ENCODE measurements at regions not wholly inside any gene's neighbourhood (a gene's known extent, or its start where the extent isn't known, plus 50 kb on each side); places are given as distances from the start of the nearest gene placed in this dataset.

GRCh38 chr17:77312061-77312701 lies 171.4 kb downstream of the SEC14L1 start:
- Histone ChIP-seq H3K4me3 (ENCODE audit: low read length in 2 of 2) (no peak overlapping the region), H3K27ac (ENCODE audit: low read length) (no peak overlapping the region), H3K36me3 (ENCODE audit: control insufficient read depth in 2 of 2, insufficient read depth in 2 of 2, low read length in 2 of 2) (no peaks in the 10 kb centered on the region), H3K9me3 (ENCODE audit: control insufficient read depth in 2 of 2, low read length in 2 of 2) (no peaks in the 10 kb centered on the region), H3K4me1 (ENCODE audit: control insufficient read depth, insufficient read depth, low read length) (peaks cover 36% of the 10 kb centered on the region), H3K9ac (ENCODE audit: low read length in 2 of 2) (no peak overlapping the region), H3K27me3 (ENCODE audit: control insufficient read depth in 1 of 2, insufficient read depth in 2 of 2, low read length in 2 of 2) (no peaks in the 10 kb centered on the region)

DNA sequence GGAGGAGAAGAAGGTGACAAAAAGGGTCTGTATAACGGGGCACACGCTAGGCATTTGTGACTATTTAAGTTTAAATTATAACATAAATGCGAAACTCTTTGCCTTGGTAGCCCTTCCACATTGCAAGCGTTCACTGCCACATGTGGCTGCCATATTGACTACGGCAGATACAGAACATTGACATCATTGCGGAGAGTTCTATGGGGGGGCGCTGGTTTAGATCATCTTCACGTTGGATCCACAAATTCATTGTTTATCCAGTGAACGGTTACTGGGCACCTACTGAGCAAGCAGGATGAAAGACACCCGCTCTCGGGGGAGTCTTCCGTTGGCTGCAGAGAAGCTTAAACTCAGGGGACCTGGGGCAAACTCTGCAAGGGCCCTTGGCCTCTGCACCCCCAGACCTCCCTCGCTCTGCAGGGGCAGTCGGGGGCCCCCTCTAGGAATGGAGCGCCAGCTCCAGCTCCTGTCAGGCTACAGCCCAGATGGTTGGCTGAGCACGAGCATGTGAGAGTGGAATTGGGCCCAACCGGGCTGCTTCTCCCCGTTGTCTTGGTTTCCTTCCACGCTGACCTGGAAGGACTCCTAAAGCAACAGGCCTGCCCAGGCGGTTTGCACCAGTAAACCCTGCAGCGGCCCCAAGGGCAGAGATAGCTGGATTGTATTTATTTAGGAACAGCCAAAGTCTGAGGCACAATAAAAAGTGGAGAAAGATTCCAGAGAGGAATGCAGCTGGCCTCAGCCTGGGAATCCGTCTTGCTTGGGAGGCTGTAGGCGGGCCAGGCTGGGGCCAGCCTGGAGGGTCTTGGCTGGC lies 172.2 kb downstream of the SEC14L1 start:
- Histone ChIP-seq H3K27me3 (ENCODE audit: control insufficient read depth in 1 of 2, insufficient read depth in 2 of 2, low read length in 2 of 2) (no peaks in the 10 kb centered on the region), H3K4me1 (ENCODE audit: control insufficient read depth, insufficient read depth, low read length) (peaks cover 37% of the 10 kb centered on the region), H3K9ac (ENCODE audit: low read length in 2 of 2) (no peak overlapping the region), H3K9me3 (ENCODE audit: control insufficient read depth in 2 of 2, low read length in 2 of 2) (no peaks in the 10 kb centered on the region), H3K27ac (ENCODE audit: low read length) (peak overlapping the region; percentile 41), H3K36me3 (ENCODE audit: control insufficient read depth in 2 of 2, insufficient read depth in 2 of 2, low read length in 2 of 2) (no peaks in the 10 kb centered on the region), H3K4me3 (ENCODE audit: low read length in 2 of 2) (peak overlapping the region in 1 of 2 donors; percentile 22)

DNA sequence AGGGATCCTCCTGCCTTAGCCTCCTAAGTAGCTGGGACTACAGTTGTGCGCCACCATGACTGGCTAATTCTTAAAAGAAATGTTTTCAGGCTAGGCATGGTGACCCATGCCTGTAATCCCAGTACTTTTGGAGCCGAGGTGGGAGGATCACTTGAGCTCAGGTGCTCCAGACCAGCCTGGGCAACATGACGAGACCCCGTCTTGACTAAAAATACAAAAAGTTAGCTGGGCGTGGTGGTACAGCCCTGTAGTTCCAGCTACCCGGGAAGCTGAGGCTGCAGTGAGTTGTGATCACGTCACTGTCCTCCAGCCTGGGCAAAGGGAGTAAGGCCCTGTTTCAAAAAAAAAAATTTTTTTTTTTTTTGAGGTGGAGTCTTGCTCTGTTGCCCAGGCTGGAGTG lies 173.1 kb downstream of the SEC14L1 start:
- H3K4me1 ChIP-seq (ENCODE audit: control insufficient read depth, insufficient read depth, low read length), result peaks cover 39% of the 10 kb centered on the region
- no peaks in the 10 kb centered on the region for H3K27me3 ChIP-seq (ENCODE audit: control insufficient read depth in 1 of 2, insufficient read depth in 2 of 2, low read length in 2 of 2)
- no peak overlapping the region for H3K27ac ChIP-seq (ENCODE audit: low read length)
- H3K36me3 ChIP-seq (ENCODE audit: control insufficient read depth in 2 of 2, insufficient read depth in 2 of 2, low read length in 2 of 2), result no peaks in the 10 kb centered on the region
- no peak overlapping the region for H3K9ac ChIP-seq (ENCODE audit: low read length in 2 of 2)
- no peak overlapping the region for H3K4me3 ChIP-seq (ENCODE audit: low read length in 2 of 2)
- no peaks in the 10 kb centered on the region for H3K9me3 ChIP-seq (ENCODE audit: control insufficient read depth in 2 of 2, low read length in 2 of 2)

DNA sequence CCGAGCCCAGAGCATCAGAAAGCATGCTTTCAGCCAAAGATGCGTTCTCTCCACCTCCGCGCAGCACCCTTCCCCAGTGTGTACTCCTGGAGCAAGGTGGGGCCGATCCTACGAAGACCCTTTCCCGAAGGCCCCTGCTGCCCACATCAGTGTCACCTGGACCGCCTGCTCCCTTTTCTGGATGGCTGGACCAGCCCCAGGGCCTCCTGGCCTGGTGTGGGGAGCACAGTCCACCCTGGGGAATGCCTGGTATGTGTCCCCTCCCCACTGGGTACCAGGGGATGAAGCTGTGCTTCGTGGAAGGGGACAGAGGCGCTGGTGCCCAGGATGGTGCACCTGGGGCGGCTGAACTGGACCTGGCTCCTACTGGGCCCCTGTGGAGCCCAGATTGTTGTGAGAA lies 173.8 kb downstream of the SEC14L1 start:
- Histone ChIP-seq H3K9me3 (ENCODE audit: control insufficient read depth in 2 of 2, low read length in 2 of 2) (no peaks in the 10 kb centered on the region), H3K36me3 (ENCODE audit: control insufficient read depth in 2 of 2, insufficient read depth in 2 of 2, low read length in 2 of 2) (no peaks in the 10 kb centered on the region), H3K27me3 (ENCODE audit: control insufficient read depth in 1 of 2, insufficient read depth in 2 of 2, low read length in 2 of 2) (no peaks in the 10 kb centered on the region), H3K4me3 (ENCODE audit: low read length in 2 of 2) (no peak overlapping the region), H3K9ac (ENCODE audit: low read length in 2 of 2) (no peak overlapping the region), H3K27ac (ENCODE audit: low read length) (no peak overlapping the region), H3K4me1 (ENCODE audit: control insufficient read depth, insufficient read depth, low read length) (peaks cover 37% of the 10 kb centered on the region)

- Histone ChIP-seq H3K4me3 (ENCODE audit: low read length in 2 of 2) (no peak overlapping the region), H3K9me3 (ENCODE audit: control insufficient read depth in 2 of 2, low read length in 2 of 2) (no peaks in the 10 kb centered on the region), H3K4me1 (ENCODE audit: control insufficient read depth, insufficient read depth, low read length) (peaks cover 38% of the 10 kb centered on the region), H3K36me3 (ENCODE audit: control insufficient read depth in 2 of 2, insufficient read depth in 2 of 2, low read length in 2 of 2) (no peaks in the 10 kb centered on the region), H3K27ac (ENCODE audit: low read length) (no peak overlapping the region), H3K27me3 (ENCODE audit: control insufficient read depth in 1 of 2, insufficient read depth in 2 of 2, low read length in 2 of 2) (no peaks in the 10 kb centered on the region), H3K9ac (ENCODE audit: low read length in 2 of 2) (no peak overlapping the region)
Measured at GRCh38 chr17:77315010-77315409, 174.2 kb downstream of the SEC14L1 start.

DNA sequence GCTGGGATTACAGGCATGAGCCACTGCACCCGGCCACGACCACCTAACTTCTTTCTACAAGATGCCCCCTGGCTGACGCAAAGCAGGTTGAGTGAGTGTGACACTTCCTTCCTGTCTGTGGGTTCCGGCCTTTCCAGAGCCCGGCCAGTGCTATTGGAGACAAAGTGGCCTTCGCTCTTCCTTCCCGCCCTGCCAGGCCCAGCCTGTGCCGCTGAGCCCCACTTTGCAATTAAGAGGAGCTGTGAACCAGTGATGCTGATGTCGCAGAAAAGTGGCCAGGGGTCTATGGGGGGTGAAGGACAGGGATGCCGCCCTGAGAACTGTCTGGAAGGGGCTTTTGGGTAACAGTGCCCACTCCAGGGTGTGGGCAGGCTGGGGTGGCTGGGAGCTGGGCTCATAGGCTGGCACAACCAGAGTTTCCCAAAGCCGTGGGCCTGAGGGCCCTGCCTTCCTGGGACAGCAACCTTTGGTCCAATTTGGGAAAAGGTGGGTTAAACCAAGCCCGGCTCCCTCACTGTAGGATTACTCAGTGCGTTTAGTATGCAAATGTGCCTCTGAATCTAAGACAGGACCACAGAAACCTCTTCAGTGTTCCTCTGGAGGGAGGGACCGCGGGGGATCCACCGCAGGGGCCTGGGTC lies 174.9 kb downstream of the SEC14L1 start:
- no peak overlapping the region for H3K4me3 ChIP-seq (ENCODE audit: low read length in 2 of 2)

GRCh38 chr17:77316191-77316641 lies 175.4 kb downstream of the SEC14L1 start:
- peaks cover 50% of the 10 kb centered on the region for H3K4me1 ChIP-seq (ENCODE audit: control insufficient read depth, insufficient read depth, low read length)
- no peaks in the 10 kb centered on the region for H3K36me3 ChIP-seq (ENCODE audit: control insufficient read depth in 2 of 2, insufficient read depth in 2 of 2, low read length in 2 of 2)
- H3K27me3 ChIP-seq (ENCODE audit: control insufficient read depth in 1 of 2, insufficient read depth in 2 of 2, low read length in 2 of 2), result no peaks in the 10 kb centered on the region
- H3K4me3 ChIP-seq (ENCODE audit: low read length in 2 of 2), result peak overlapping the region in 1 of 2 donors; percentile 29
- H3K27ac ChIP-seq (ENCODE audit: low read length), result peak overlapping the region; percentile 58
- H3K9me3 ChIP-seq (ENCODE audit: control insufficient read depth in 2 of 2, low read length in 2 of 2), result no peaks in the 10 kb centered on the region
- peak overlapping the region; percentile 29 to 54 for H3K9ac ChIP-seq (ENCODE audit: low read length in 2 of 2)

More for the DNA sequence above, 174.9 kb downstream of the SEC14L1 start:
- Histone ChIP-seq H3K27ac (ENCODE audit: low read length) (peak overlapping the region; percentile 58), H3K4me1 (ENCODE audit: control insufficient read depth, insufficient read depth, low read length) (peaks cover 44% of the 10 kb centered on the region), H3K9ac (ENCODE audit: low read length in 2 of 2) (peak overlapping the region; percentile 29 to 54), H3K27me3 (ENCODE audit: control insufficient read depth in 1 of 2, insufficient read depth in 2 of 2, low read length in 2 of 2) (no peaks in the 10 kb centered on the region), H3K36me3 (ENCODE audit: control insufficient read depth in 2 of 2, insufficient read depth in 2 of 2, low read length in 2 of 2) (no peaks in the 10 kb centered on the region), H3K9me3 (ENCODE audit: control insufficient read depth in 2 of 2, low read length in 2 of 2) (no peaks in the 10 kb centered on the region)

DNA sequence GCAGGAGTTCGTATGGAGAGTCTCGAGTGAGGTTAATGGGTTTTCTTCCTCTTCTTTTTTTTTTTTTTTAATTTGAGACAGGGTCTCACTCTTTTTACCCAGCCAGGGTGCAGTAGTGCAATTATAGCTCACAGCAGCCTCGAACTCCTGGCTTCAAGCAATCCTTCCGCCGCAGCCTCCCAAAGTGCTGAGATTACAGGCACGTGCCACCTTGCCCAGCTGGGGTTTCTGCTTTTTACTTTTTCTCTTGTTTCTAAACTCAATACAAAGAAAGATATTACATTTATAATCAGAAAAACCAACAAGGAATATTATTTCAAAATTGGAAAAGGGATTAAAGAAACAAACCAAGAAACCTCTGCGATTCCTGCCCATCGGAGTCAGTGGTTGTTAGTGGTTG lies 175.9 kb downstream of the SEC14L1 start:
- Histone ChIP-seq H3K4me3 (ENCODE audit: low read length in 2 of 2) (no peak overlapping the region), H3K36me3 (ENCODE audit: control insufficient read depth in 2 of 2, insufficient read depth in 2 of 2, low read length in 2 of 2) (no peaks in the 10 kb centered on the region), H3K9me3 (ENCODE audit: control insufficient read depth in 2 of 2, low read length in 2 of 2) (no peaks in the 10 kb centered on the region), H3K27ac (ENCODE audit: low read length) (peak overlapping the region; percentile 58), H3K27me3 (ENCODE audit: control insufficient read depth in 1 of 2, insufficient read depth in 2 of 2, low read length in 2 of 2) (no peaks in the 10 kb centered on the region), H3K4me1 (ENCODE audit: control insufficient read depth, insufficient read depth, low read length) (peaks cover 52% of the 10 kb centered on the region), H3K9ac (ENCODE audit: low read length in 2 of 2) (peak overlapping the region in 1 of 2 donors; percentile 54)

- no peak overlapping the region for H3K4me3 ChIP-seq (ENCODE audit: low read length in 2 of 2)
- no peaks in the 10 kb centered on the region for H3K36me3 ChIP-seq (ENCODE audit: control insufficient read depth in 2 of 2, insufficient read depth in 2 of 2, low read length in 2 of 2)
- no peak overlapping the region for H3K9ac ChIP-seq (ENCODE audit: low read length in 2 of 2)
- peaks cover 57% of the 10 kb centered on the region for H3K4me1 ChIP-seq (ENCODE audit: control insufficient read depth, insufficient read depth, low read length)
- H3K27me3 ChIP-seq (ENCODE audit: control insufficient read depth in 1 of 2, insufficient read depth in 2 of 2, low read length in 2 of 2), result no peaks in the 10 kb centered on the region
- H3K27ac ChIP-seq (ENCODE audit: low read length), result no peak overlapping the region
- no peaks in the 10 kb centered on the region for H3K9me3 ChIP-seq (ENCODE audit: control insufficient read depth in 2 of 2, low read length in 2 of 2)
Measured at GRCh38 chr17:77317091-77317750, 176.5 kb downstream of the SEC14L1 start.

DNA sequence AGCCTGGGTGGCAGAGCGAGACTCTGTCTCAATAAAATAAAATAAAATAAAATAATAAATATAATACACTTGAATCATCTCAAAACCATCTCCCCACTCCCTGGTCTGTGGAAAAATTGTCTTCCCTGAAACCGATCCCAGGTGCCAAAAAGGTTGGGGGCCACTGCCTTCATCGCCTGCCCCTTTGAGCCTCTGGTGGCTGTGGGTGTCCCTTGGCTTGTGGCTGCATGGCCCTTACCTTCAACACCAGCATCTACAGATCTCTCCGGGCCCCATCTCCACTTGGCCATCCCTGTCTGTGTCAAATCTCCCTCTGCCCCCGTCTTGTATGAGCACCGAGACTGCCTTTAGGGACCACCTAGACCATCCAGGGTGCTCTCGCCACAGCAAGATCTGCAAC lies 177.3 kb downstream of the SEC14L1 start:
- peak overlapping the region; percentile 92 for H3K27ac ChIP-seq (ENCODE audit: low read length)
- no peak overlapping the region for H3K9ac ChIP-seq (ENCODE audit: low read length in 2 of 2)

More for the DNA sequence above, 177.3 kb downstream of the SEC14L1 start:
- H3K4me3 ChIP-seq (ENCODE audit: low read length in 2 of 2), result no peak overlapping the region
- no peaks in the 10 kb centered on the region for H3K36me3 ChIP-seq (ENCODE audit: control insufficient read depth in 2 of 2, insufficient read depth in 2 of 2, low read length in 2 of 2)
- no peaks in the 10 kb centered on the region for H3K9me3 ChIP-seq (ENCODE audit: control insufficient read depth in 2 of 2, low read length in 2 of 2)
- no peaks in the 10 kb centered on the region for H3K27me3 ChIP-seq (ENCODE audit: control insufficient read depth in 1 of 2, insufficient read depth in 2 of 2, low read length in 2 of 2)
- peaks cover 63% of the 10 kb centered on the region for H3K4me1 ChIP-seq (ENCODE audit: control insufficient read depth, insufficient read depth, low read length)
